CD14-positive monocyte (primary cell): ENCODE measurements at regions not wholly inside any gene's neighbourhood (a gene's known extent, or its start where the extent isn't known, plus 50 kb on each side); places are given as distances from the start of the nearest gene placed in this dataset.

Experiments used
- DNase-seq, 3 donors: peaks; one replicate each; pipeline ENCODE4 v3.0.0-alpha.2; 2011 to 2022
- H2AFZ ChIP-seq: 2 replicates; pipeline ENCODE4 v1.6.0; 2012; ENCODE audit warnings: mild to moderate bottlenecking, low read depth, low read length, inconsistent platforms; ENCODE audit not compliant: insufficient read depth, poor library complexity, severe bottlenecking
- H3K27ac ChIP-seq, 2 donors: 1 replicate in 1 of 2; 2 replicates in 1 of 2; pipeline ENCODE4 v1.5.1; 2012 to 2013; ENCODE audit warnings: low read length in 2 of 2, control low read depth in 1 of 2, inconsistent platforms in 1 of 2, low read depth in 1 of 2, mild to moderate bottlenecking in 1 of 2
- H3K27me3 ChIP-seq, 2 donors: one replicate each; pipeline versions ENCODE4 v1.6.0 to v1.6.1; 2011 to 2013; ENCODE audit warnings: low read length in 2 of 2; ENCODE audit not compliant: control insufficient read depth in 2 of 2, insufficient read depth in 2 of 2
- H3K36me3 ChIP-seq, 2 donors: replicated peaks in 1 of 2; 1 replicate in 1 of 2; 2 replicates in 1 of 2; pipeline versions ENCODE4 v1.5.1 to v1.6.1; 2012 to 2013; ENCODE audit warnings: low read length in 2 of 2, control low read depth in 1 of 2, inconsistent platforms in 1 of 2, mild to moderate bottlenecking in 1 of 2; ENCODE audit not compliant: insufficient read depth in 2 of 2, control insufficient read depth in 1 of 2
- H3K4me1 ChIP-seq, 2 donors: 1 replicate in 1 of 2; 2 replicates in 1 of 2; pipeline versions ENCODE4 v1.5.1 to v1.6.1; 2012 to 2013; ENCODE audit warnings: low read length in 2 of 2, control low read depth in 1 of 2, inconsistent platforms in 1 of 2, mild to moderate bottlenecking in 1 of 2, moderate library complexity in 1 of 2; ENCODE audit not compliant: insufficient read depth in 2 of 2, control insufficient read depth in 1 of 2
- H3K4me2 ChIP-seq: replicated peaks from 2 replicates; pipeline ENCODE3; 2012; ENCODE audit warnings: low read length, moderate library complexity, mild to moderate bottlenecking; ENCODE audit not compliant: poor library complexity, severe bottlenecking; ENCODE audit errors: extremely low read depth
- H3K4me3 ChIP-seq, 3 experiments: fragments of 200-600 bp in 1 of 3; sonication (generic) in 1 of 3; replicated peaks in 1 of 3; 1 replicate in 2 of 3; 2 replicates in 1 of 3; pipeline ENCODE4 v1.5.1; 2011 to 2013; ENCODE audit warnings: low read length in 3 of 3, mild to moderate bottlenecking in 3 of 3, control low read depth in 2 of 3, low read depth in 2 of 3, inconsistent platforms in 1 of 3, moderate library complexity in 1 of 3
- H3K79me2 ChIP-seq: 2 replicates; pipeline ENCODE4 v1.6.0; 2012; ENCODE audit warnings: mild to moderate bottlenecking, control low read depth, inconsistent platforms, low read length, moderate library complexity; ENCODE audit not compliant: insufficient read depth
- H3K9ac ChIP-seq: 2 replicates; pipeline ENCODE4 v1.6.0; 2017; ENCODE audit warnings: low read length, mild to moderate bottlenecking; ENCODE audit not compliant: insufficient read depth, poor library complexity, severe bottlenecking
- H3K9me3 ChIP-seq, 2 donors: replicated peaks in 1 of 2; 1 replicate in 1 of 2; 2 replicates in 1 of 2; pipeline versions ENCODE4 v1.5.1 to v1.6.1; 2012 to 2013; ENCODE audit warnings: low read length in 2 of 2, control low read depth in 1 of 2; ENCODE audit not compliant: control insufficient read depth in 1 of 2, insufficient read depth in 1 of 2
- H4K20me1 ChIP-seq: 2 replicates; pipeline ENCODE4 v1.6.0; 2012; ENCODE audit warnings: mild to moderate bottlenecking, low read length, control low read depth, moderate library complexity; ENCODE audit not compliant: insufficient read depth
- H3K27ac Mint-ChIP-seq, 7 donors: one replicate each; pipeline ENCODE4 v1.8.0; 2020; ENCODE audit warnings: mild to moderate bottlenecking in 7 of 7, mixed read lengths in 7 of 7, moderate library complexity in 6 of 7, inconsistent platforms in 2 of 7
- H3K27me3 Mint-ChIP-seq, 3 donors: one replicate each; pipeline ENCODE4 v1.8.0; 2021 to 2022; ENCODE audit warnings: low read depth in 3 of 3, mild to moderate bottlenecking in 3 of 3, mixed read lengths in 3 of 3, moderate library complexity in 3 of 3, inconsistent platforms in 1 of 3
- H3K36me3 Mint-ChIP-seq, 2 donors: one replicate each; pipeline ENCODE4 v1.8.0; 2020; ENCODE audit warnings: mixed read lengths in 2 of 2, inconsistent platforms in 1 of 2, mild to moderate bottlenecking in 1 of 2
- H3K4me1 Mint-ChIP-seq: one replicate; pipeline ENCODE4 v1.8.0; 2020; ENCODE audit warnings: mild to moderate bottlenecking, mixed read lengths
- H3K4me3 Mint-ChIP-seq, 2 donors: one replicate each; pipeline ENCODE4 v1.8.0; 2020; ENCODE audit warnings: mild to moderate bottlenecking in 2 of 2, mixed read lengths in 2 of 2, moderate library complexity in 1 of 2
- H3K9me3 Mint-ChIP-seq, 7 donors: one replicate each; pipeline ENCODE4 v1.8.0; 2020 to 2022; ENCODE audit warnings: mixed read lengths in 7 of 7, mild to moderate bottlenecking in 6 of 7, moderate library complexity in 6 of 7, inconsistent platforms in 2 of 7
- CTCF ChIP-seq: fragments of 200-600 bp; IDR thresholded peaks from one replicate; pipeline ENCODE4 v1.8.0; 2022; ENCODE audit warnings: antibody characterized with exemption, mild to moderate bottlenecking
- WGBS: methylation state at CpG from one replicate; pipeline ENCODE4 v1.1.5; 2013; ENCODE audit warnings: missing lambda C conversion rate; ENCODE audit not compliant: insufficient coverage; 5-methylcytosine and 5-hydroxymethylcytosine counted together
- intact Hi-C, 2 donors: fragments of 100-400 bp; cut with micrococcal nuclease; formaldehyde crosslinking; loops; one replicate each; pipeline versions ENCODE4 v1.15.0 to v1.15.1; 2023

GRCh38 chr11:25771605-25772004 is 560.3 kb upstream of the ANO3 start:
- Histone ChIP-seq H3K4me1 (no peaks in the 10 kb centered on the region), H3K36me3 (no peaks in the 10 kb centered on the region), H3K9me3 (no peaks in the 10 kb centered on the region), H4K20me1 (no peaks in the 10 kb centered on the region), H3K79me2 (no peaks in the 10 kb centered on the region), H3K4me2 (no peak overlapping the region), H3K4me3 (no peak overlapping the region), H2AFZ (no peak overlapping the region), H3K9ac (no peak overlapping the region), H3K27ac (no peak overlapping the region), H3K27me3 (no peaks in the 10 kb centered on the region)
- H3K27me3 Mint-ChIP-seq: peaks cover 0 to 1% (median 0%) of the 10 kb centered on the region in 3 donors
- WGBS: no CpG with 5 or more reads among the region's 4 CpGs
- no peaks in the 10 kb centered on the region for H3K9me3 Mint-ChIP-seq
- no peaks in the 10 kb centered on the region for H3K36me3 Mint-ChIP-seq
- H3K27ac Mint-ChIP-seq: no peak overlapping the region
- no peaks in the 10 kb centered on the region for H3K4me1 Mint-ChIP-seq
- no peak for TF ChIP-seq CTCF
- DNase-seq: no peak
- intact Hi-C loops: no loop called here
- H3K4me3 Mint-ChIP-seq: no peak overlapping the region

DNA sequence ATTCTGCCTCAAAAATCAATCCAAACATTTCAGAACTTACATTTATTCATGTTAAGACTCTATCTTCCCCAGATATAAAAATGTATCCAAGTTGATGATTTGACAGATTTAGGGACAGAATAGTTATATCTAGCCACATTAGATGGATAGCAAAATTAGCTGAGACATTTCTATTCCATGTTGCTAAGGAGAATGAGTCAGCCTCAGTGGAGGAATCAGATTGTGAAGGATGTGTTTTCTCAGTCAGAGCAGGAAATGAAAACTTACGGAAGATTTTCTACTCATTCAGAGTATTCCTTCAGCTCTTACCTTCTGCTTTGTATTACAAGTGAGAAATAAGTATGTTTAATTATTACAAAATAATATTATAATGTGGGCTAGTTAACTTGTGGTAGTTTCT is 556.3 kb upstream of the ANO3 start:
- no CpG with 5 or more reads among the region's 1 CpG for WGBS
- no peak overlapping the region for H3K27ac Mint-ChIP-seq

More for the DNA sequence above, 556.3 kb upstream of the ANO3 start:
- no peak overlapping the region for H3K4me2 ChIP-seq
- TF ChIP-seq CTCF: no peak
- no peaks in the 10 kb centered on the region for H3K9me3 ChIP-seq
- no peak for DNase-seq
- no peaks in the 10 kb centered on the region for H3K36me3 ChIP-seq
- H3K9me3 Mint-ChIP-seq: no peaks in the 10 kb centered on the region
- no peak overlapping the region for H3K9ac ChIP-seq
- H3K4me1 Mint-ChIP-seq: no peaks in the 10 kb centered on the region
- intact Hi-C loops: no loop called here
- no peaks in the 10 kb centered on the region for H3K4me1 ChIP-seq
- H3K27ac ChIP-seq: no peak overlapping the region
- peaks cover 0 to 1% (median 0%) of the 10 kb centered on the region in 3 donors for H3K27me3 Mint-ChIP-seq
- H3K27me3 ChIP-seq: no peaks in the 10 kb centered on the region
- no peaks in the 10 kb centered on the region for H3K79me2 ChIP-seq
- no peaks in the 10 kb centered on the region for H4K20me1 ChIP-seq
- H3K36me3 Mint-ChIP-seq: no peaks in the 10 kb centered on the region
- H3K4me3 ChIP-seq: no peak overlapping the region
- H2AFZ ChIP-seq: no peak overlapping the region
- H3K4me3 Mint-ChIP-seq: no peak overlapping the region
